ENCODE measurements at regions not wholly inside any gene's neighbourhood (a gene's known extent, or its start where the extent isn't known, plus 50 kb on each side); places are given as distances from the start of the nearest gene placed in this dataset.

- TF ChIP-seq, protein P1, sequence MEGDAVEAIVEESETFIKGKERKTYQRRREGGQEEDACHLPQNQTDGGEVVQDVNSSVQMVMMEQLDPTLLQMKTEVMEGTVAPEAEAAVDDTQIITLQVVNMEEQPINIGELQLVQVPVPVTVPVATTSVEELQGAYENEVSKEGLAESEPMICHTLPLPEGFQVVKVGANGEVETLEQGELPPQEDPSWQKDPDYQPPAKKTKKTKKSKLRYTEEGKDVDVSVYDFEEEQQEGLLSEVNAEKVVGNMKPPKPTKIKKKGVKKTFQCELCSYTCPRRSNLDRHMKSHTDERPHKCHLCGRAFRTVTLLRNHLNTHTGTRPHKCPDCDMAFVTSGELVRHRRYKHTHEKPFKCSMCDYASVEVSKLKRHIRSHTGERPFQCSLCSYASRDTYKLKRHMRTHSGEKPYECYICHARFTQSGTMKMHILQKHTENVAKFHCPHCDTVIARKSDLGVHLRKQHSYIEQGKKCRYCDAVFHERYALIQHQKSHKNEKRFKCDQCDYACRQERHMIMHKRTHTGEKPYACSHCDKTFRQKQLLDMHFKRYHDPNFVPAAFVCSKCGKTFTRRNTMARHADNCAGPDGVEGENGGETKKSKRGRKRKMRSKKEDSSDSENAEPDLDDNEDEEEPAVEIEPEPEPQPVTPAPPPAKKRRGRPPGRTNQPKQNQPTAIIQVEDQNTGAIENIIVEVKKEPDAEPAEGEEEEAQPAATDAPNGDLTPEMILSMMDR (IDR thresholded peaks at IDR 0.05), result no peak
- TF ChIP-seq CEBPB (IDR thresholded peaks at IDR 0.05), result no peak
- no peak for TF ChIP-seq RFX5 (IDR thresholded peaks at IDR 0.05)
- no peak for TF ChIP-seq CHD2 (IDR thresholded peaks at IDR 0.05; ENCODE audit: low read length, partially characterized antibody)
- TF ChIP-seq CHD4 (IDR thresholded peaks at IDR 0.05; ENCODE audit: borderline replicate concordance), result no peak
- TF ChIP-seq, protein P2, sequence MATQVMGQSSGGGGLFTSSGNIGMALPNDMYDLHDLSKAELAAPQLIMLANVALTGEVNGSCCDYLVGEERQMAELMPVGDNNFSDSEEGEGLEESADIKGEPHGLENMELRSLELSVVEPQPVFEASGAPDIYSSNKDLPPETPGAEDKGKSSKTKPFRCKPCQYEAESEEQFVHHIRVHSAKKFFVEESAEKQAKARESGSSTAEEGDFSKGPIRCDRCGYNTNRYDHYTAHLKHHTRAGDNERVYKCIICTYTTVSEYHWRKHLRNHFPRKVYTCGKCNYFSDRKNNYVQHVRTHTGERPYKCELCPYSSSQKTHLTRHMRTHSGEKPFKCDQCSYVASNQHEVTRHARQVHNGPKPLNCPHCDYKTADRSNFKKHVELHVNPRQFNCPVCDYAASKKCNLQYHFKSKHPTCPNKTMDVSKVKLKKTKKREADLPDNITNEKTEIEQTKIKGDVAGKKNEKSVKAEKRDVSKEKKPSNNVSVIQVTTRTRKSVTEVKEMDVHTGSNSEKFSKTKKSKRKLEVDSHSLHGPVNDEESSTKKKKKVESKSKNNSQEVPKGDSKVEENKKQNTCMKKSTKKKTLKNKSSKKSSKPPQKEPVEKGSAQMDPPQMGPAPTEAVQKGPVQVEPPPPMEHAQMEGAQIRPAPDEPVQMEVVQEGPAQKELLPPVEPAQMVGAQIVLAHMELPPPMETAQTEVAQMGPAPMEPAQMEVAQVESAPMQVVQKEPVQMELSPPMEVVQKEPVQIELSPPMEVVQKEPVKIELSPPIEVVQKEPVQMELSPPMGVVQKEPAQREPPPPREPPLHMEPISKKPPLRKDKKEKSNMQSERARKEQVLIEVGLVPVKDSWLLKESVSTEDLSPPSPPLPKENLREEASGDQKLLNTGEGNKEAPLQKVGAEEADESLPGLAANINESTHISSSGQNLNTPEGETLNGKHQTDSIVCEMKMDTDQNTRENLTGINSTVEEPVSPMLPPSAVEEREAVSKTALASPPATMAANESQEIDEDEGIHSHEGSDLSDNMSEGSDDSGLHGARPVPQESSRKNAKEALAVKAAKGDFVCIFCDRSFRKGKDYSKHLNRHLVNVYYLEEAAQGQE (IDR thresholded peaks at IDR 0.05), result no peak
- no peak for TF ChIP-seq NR3C1 (IDR thresholded peaks at IDR 0.05)
- TF ChIP-seq RCOR1 (IDR thresholded peaks at IDR 0.05; ENCODE audit: low read depth, low read length), result no peak
- no peak for TF ChIP-seq POLR2A (IDR thresholded peaks at IDR 0.05; ENCODE audit: low read length)
- TF ChIP-seq, protein P3, sequence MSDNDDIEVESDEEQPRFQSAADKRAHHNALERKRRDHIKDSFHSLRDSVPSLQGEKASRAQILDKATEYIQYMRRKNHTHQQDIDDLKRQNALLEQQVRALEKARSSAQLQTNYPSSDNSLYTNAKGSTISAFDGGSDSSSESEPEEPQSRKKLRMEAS (IDR thresholded peaks at IDR 0.05), result no peak
- TF ChIP-seq, protein P4, sequence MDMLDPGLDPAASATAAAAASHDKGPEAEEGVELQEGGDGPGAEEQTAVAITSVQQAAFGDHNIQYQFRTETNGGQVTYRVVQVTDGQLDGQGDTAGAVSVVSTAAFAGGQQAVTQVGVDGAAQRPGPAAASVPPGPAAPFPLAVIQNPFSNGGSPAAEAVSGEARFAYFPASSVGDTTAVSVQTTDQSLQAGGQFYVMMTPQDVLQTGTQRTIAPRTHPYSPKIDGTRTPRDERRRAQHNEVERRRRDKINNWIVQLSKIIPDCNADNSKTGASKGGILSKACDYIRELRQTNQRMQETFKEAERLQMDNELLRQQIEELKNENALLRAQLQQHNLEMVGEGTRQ (IDR thresholded peaks at IDR 0.05), result no peak
These were observed 408.8 kb downstream of the OCA2 start for GRCh38 chr15:27690290-27690689.
